ENCODE measurements at regions not wholly inside any gene's neighbourhood (a gene's known extent, or its start where the extent isn't known, plus 50 kb on each side); places are given as distances from the start of the nearest gene placed in this dataset.

- TF ChIP-seq REST (IDR thresholded peaks at IDR 0.05; ENCODE audit: insufficient read depth in 1 of 2, low read depth in 2 of 2, low read length in 2 of 2) (no peak), TAF1 (IDR thresholded peaks at IDR 0.05; ENCODE audit: borderline replicate concordance, insufficient read depth, low read length) (no peak), POLR2AphosphoS5 (IDR thresholded peaks at IDR 0.05; ENCODE audit: low read depth, low read length) (no peak), SIN3A (IDR thresholded peaks at IDR 0.05; ENCODE audit: borderline replicate concordance, insufficient read depth, low read length) (no peak), FOXP2 (optimal IDR thresholded peaks at IDR 0.05; ENCODE audit: borderline replicate concordance, extremely low read depth, extremely low read length, insufficient read depth) (no peak)
Observed at GRCh38 chr22:27335102-27335660, 466.4 kb downstream of the MN1 start.

Measured in PFSK-1 (cell line).